ENCODE measurements at regions not wholly inside any gene's neighbourhood (a gene's known extent, or its start where the extent isn't known, plus 50 kb on each side); places are given as distances from the start of the nearest gene placed in this dataset.
"Not testable (repeated sequence)": the region's sequence is repeated elsewhere in the genome, so short reads cannot be mapped to it uniquely, and the experiment has no call there.

GRCh38 chr9:75687359-75687953 lies 203.0 kb upstream of the PCSK5 start (continued):
- TF ChIP-seq NFE2L2 (conservative IDR thresholded peaks at IDR 0.05; ENCODE audit: low read length): no peak
- no peak for TF ChIP-seq EHF (CRISPR knock-in tag; IDR thresholded peaks at IDR 0.05)
- TF ChIP-seq RFX5 (IDR thresholded peaks at IDR 0.05): no peak
- TF ChIP-seq EHMT2 (IDR thresholded peaks at IDR 0.05; ENCODE audit: low read depth): no peak
- no peak for TF ChIP-seq HES2 (IDR thresholded peaks at IDR 0.05)
- no peak for TF ChIP-seq POLR2AphosphoS2 (conservative IDR thresholded peaks at IDR 0.05; ENCODE audit: low read length)
- no peak for TF ChIP-seq JUNB (IDR thresholded peaks at IDR 0.05)

GRCh38 chr9:75690551-75690950 lies 199.9 kb upstream of the PCSK5 start:
- POLR2A ChIA-PET; FAIRE-seq; H3K27ac ChIP-seq; H3K4me1 ChIP-seq; H3K4me2 ChIP-seq; ATAC-seq; H3K4me3 ChIP-seq; CTCF ChIA-PET; H3K9me3 ChIP-seq; DNase-seq (ENCODE audit: low read depth in 1 of 2, low spot score in 1 of 2): not testable (repeated sequence)

GRCh38 chr9:75691408-75691807 lies 199.1 kb upstream of the PCSK5 start:
- FAIRE-seq (no peak), DNase-seq (ENCODE audit: low read depth in 1 of 2, low spot score in 1 of 2) (no peak), ATAC-seq (no peak)
- H3K27ac ChIP-seq: no peak overlapping the region
- TF ChIP-seq USF2 (IDR thresholded peaks at IDR 0.05) (no peak), CTCF (IDR thresholded peaks at IDR 0.05) (no peak), HMGXB4 (CRISPR knock-in tag; IDR thresholded peaks at IDR 0.05; ENCODE audit: borderline replicate concordance) (no peak), RAD21 (conservative IDR thresholded peaks at IDR 0.05 in 1 of 2, IDR thresholded peaks at IDR 0.05 in 1 of 2) (no peak), NPAS2 (CRISPR knock-in tag; IDR thresholded peaks at IDR 0.05; ENCODE audit: borderline replicate concordance) (no peak), CEBPB (IDR thresholded peaks at IDR 0.05) (no peak), SMC3 (IDR thresholded peaks at IDR 0.05) (no peak), CBX8 (IDR thresholded peaks at IDR 0.05) (no peak), NR3C1 (IDR thresholded peaks at IDR 0.05) (no peak), MYC (IDR thresholded peaks at IDR 0.05; ENCODE audit: borderline replicate concordance, low read length) (no peak), FOXS1 (CRISPR knock-in tag; IDR thresholded peaks at IDR 0.05) (no peak), ZNF302 (CRISPR knock-in tag; IDR thresholded peaks at IDR 0.05) (no peak), TP53 (CRISPR knock-in tag; IDR thresholded peaks at IDR 0.05) (no peak), EP300 (IDR thresholded peaks at IDR 0.05) (no peak), ZSCAN20 (CRISPR knock-in tag; IDR thresholded peaks at IDR 0.05) (no peak), KDM5A (IDR thresholded peaks at IDR 0.05) (no peak), CHD2 (IDR thresholded peaks at IDR 0.05; ENCODE audit: low read length, partially characterized antibody) (no peak), BCL3 (IDR thresholded peaks at IDR 0.05) (no peak), RFX5 (IDR thresholded peaks at IDR 0.05) (no peak)
- POLR2A ChIA-PET: no interaction called here
- no peak overlapping the region for H3K4me2 ChIP-seq
- no peaks in the 10 kb centered on the region for H3K9me3 ChIP-seq
- no peaks in the 10 kb centered on the region for H3K4me1 ChIP-seq
- CTCF ChIA-PET: no interaction called here
- H3K4me3 ChIP-seq: no peak overlapping the region
- WGBS (ENCODE audit: missing lambda C conversion rate): 5% methylated on average over 1 of the region's 1 CpG
